Neural cell (in vitro differentiated cells): ENCODE measurements at regions not wholly inside any gene's neighbourhood (a gene's known extent, or its start where the extent isn't known, plus 50 kb on each side); places are given as distances from the start of the nearest gene placed in this dataset.

ENCODE experiments used
- EP300 ChIP-seq: fragments of 450-650 bp; conservative IDR thresholded peaks from 2 replicates; pipeline ENCODE4 v1.6.1; 2014; ENCODE audit warnings: antibody characterized with exemption, mild to moderate bottlenecking, moderate library complexity; ENCODE audit not compliant: poor library complexity, severe bottlenecking
- EZH2 ChIP-seq: fragments of 200-600, 300-800 bp; shearing (Covaris generic), sonication (generic); IDR thresholded peaks from 2 replicates; pipeline ENCODE4 v1.6.1; 2014; ENCODE audit warnings: antibody characterized with exemption, low read length, borderline replicate concordance, mild to moderate bottlenecking; ENCODE audit not compliant: insufficient read depth, poor library complexity, severe bottlenecking
- RAD21 ChIP-seq: fragments of 450-650 bp; conservative IDR thresholded peaks from 2 replicates; pipeline ENCODE4 v1.6.1; 2014; ENCODE audit warnings: antibody characterized with exemption, mild to moderate bottlenecking, moderate library complexity
- TF ChIP-seq, protein P1 (sequence below): fragments of 450-650 bp; IDR thresholded peaks from 2 replicates; pipeline ENCODE4 v1.5.1; 2014; ENCODE audit warnings: antibody characterized with exemption, mild to moderate bottlenecking, moderate library complexity; ENCODE audit not compliant: poor library complexity, severe bottlenecking
- TF ChIP-seq, protein P2 (sequence below): IDR thresholded peaks from 2 replicates; pipeline ENCODE4 v1.6.1; 2012; ENCODE audit warnings: borderline replicate concordance

DNA sequence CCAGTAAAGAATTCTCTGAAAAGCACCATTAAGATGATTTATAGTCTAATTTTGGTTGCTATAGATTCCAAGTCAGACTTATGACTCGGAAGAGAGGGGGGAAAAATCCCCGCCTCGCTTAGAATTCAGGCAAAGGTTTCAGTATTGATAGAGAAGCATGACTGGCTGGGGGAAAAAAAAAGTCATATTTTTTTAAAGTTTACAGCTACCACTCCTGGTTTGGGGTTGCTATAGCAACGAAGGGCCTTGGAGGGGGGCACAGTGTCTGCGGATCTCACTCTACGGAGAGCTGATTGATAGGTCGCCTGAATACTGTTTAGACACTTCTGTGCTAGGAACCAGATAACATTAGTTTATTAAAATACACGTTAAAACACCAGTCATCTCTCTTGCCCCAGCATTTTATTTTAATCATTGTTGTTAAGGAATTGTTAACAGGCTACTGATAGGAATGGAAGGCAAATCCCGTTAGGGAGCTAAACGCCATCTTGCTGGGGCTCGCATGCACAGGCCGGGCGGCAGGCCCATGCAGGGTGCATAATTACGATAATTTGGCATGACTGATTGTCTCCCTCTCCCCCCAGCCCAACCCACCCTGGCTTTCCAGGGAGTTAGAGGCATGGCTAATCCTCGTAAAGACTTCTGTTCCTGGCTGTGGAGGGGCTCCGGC, 380.0 kb upstream of the XYLT1 start:
- TF ChIP-seq EZH2 = no peak
- TF ChIP-seq, protein P1, sequence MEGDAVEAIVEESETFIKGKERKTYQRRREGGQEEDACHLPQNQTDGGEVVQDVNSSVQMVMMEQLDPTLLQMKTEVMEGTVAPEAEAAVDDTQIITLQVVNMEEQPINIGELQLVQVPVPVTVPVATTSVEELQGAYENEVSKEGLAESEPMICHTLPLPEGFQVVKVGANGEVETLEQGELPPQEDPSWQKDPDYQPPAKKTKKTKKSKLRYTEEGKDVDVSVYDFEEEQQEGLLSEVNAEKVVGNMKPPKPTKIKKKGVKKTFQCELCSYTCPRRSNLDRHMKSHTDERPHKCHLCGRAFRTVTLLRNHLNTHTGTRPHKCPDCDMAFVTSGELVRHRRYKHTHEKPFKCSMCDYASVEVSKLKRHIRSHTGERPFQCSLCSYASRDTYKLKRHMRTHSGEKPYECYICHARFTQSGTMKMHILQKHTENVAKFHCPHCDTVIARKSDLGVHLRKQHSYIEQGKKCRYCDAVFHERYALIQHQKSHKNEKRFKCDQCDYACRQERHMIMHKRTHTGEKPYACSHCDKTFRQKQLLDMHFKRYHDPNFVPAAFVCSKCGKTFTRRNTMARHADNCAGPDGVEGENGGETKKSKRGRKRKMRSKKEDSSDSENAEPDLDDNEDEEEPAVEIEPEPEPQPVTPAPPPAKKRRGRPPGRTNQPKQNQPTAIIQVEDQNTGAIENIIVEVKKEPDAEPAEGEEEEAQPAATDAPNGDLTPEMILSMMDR = no peak
- no peak for TF ChIP-seq RAD21
- no peak for TF ChIP-seq EP300
- TF ChIP-seq, protein P2, sequence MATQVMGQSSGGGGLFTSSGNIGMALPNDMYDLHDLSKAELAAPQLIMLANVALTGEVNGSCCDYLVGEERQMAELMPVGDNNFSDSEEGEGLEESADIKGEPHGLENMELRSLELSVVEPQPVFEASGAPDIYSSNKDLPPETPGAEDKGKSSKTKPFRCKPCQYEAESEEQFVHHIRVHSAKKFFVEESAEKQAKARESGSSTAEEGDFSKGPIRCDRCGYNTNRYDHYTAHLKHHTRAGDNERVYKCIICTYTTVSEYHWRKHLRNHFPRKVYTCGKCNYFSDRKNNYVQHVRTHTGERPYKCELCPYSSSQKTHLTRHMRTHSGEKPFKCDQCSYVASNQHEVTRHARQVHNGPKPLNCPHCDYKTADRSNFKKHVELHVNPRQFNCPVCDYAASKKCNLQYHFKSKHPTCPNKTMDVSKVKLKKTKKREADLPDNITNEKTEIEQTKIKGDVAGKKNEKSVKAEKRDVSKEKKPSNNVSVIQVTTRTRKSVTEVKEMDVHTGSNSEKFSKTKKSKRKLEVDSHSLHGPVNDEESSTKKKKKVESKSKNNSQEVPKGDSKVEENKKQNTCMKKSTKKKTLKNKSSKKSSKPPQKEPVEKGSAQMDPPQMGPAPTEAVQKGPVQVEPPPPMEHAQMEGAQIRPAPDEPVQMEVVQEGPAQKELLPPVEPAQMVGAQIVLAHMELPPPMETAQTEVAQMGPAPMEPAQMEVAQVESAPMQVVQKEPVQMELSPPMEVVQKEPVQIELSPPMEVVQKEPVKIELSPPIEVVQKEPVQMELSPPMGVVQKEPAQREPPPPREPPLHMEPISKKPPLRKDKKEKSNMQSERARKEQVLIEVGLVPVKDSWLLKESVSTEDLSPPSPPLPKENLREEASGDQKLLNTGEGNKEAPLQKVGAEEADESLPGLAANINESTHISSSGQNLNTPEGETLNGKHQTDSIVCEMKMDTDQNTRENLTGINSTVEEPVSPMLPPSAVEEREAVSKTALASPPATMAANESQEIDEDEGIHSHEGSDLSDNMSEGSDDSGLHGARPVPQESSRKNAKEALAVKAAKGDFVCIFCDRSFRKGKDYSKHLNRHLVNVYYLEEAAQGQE = no peak
